ENCODE measurements at regions not wholly inside any gene's neighbourhood (a gene's known extent, or its start where the extent isn't known, plus 50 kb on each side); places are given as distances from the start of the nearest gene placed in this dataset.

GRCh38 chr4:137333031-137333430, 199.3 kb downstream of the PCDH18 start:
- no peak for DNase-seq (ENCODE audit: low read depth in 2 of 3, low spot score in 2 of 3)

- DNase-seq (ENCODE audit: low read depth in 2 of 3, low spot score in 2 of 3) = no peak
Observed at GRCh38 chr4:137312257-137312656, 220.0 kb downstream of the PCDH18 start.

- DNase-seq (ENCODE audit: low read depth in 2 of 3, low spot score in 2 of 3) = no peak
Observed at GRCh38 chr4:137310593-137311490, 221.5 kb downstream of the PCDH18 start.

- no peak for DNase-seq (ENCODE audit: low read depth in 2 of 3, low spot score in 2 of 3)
Observed at GRCh38 chr4:137310166-137310565, 222.1 kb downstream of the PCDH18 start.

GRCh38 chr4:137309424-137309823, 222.9 kb downstream of the PCDH18 start:
- DNase-seq (ENCODE audit: low read depth in 2 of 3, low spot score in 2 of 3) = no peak

GRCh38 chr4:137307806-137308205, 224.5 kb downstream of the PCDH18 start:
- no peak for DNase-seq (ENCODE audit: low read depth in 2 of 3, low spot score in 2 of 3)

GRCh38 chr4:137300776-137301175, 231.5 kb downstream of the PCDH18 start:
- no peak for DNase-seq (ENCODE audit: low read depth in 2 of 3, low spot score in 2 of 3)

GRCh38 chr4:137299281-137299680, 233.0 kb downstream of the PCDH18 start:
- DNase-seq (ENCODE audit: low read depth in 2 of 3, low spot score in 2 of 3) = no peak

GRCh38 chr4:137293281-137293680, 239.0 kb downstream of the PCDH18 start:
- no peak for DNase-seq (ENCODE audit: low read depth in 2 of 3, low spot score in 2 of 3)

GRCh38 chr4:137283737-137284136, 248.6 kb downstream of the PCDH18 start:
- DNase-seq (ENCODE audit: low read depth in 2 of 3, low spot score in 2 of 3) = no peak

GRCh38 chr4:137278431-137278830, 253.9 kb downstream of the PCDH18 start:
- DNase-seq (ENCODE audit: low read depth in 2 of 3, low spot score in 2 of 3) = no peak

GRCh38 chr4:137274404-137274803, 257.9 kb downstream of the PCDH18 start:
- DNase-seq (ENCODE audit: low read depth in 2 of 3, low spot score in 2 of 3) = no peak

- no peak for DNase-seq (ENCODE audit: low read depth in 2 of 3, low spot score in 2 of 3)
Observed at GRCh38 chr4:137267024-137267423, 265.3 kb downstream of the PCDH18 start.

- DNase-seq (ENCODE audit: low read depth in 2 of 3, low spot score in 2 of 3) = no peak
Observed at GRCh38 chr4:137266511-137266910, 265.8 kb downstream of the PCDH18 start.

GRCh38 chr4:137263206-137263605, 269.1 kb downstream of the PCDH18 start:
- DNase-seq (ENCODE audit: low read depth in 2 of 3, low spot score in 2 of 3) = no peak

- no peak for DNase-seq (ENCODE audit: low read depth in 2 of 3, low spot score in 2 of 3)
Observed at GRCh38 chr4:137253949-137254348, 278.3 kb downstream of the PCDH18 start.

- no peak for DNase-seq (ENCODE audit: low read depth in 2 of 3, low spot score in 2 of 3)
Observed at GRCh38 chr4:137249112-137249511, 283.2 kb downstream of the PCDH18 start.

GRCh38 chr4:137238456-137239162, 293.7 kb downstream of the PCDH18 start:
- no peak for DNase-seq (ENCODE audit: low read depth in 2 of 3, low spot score in 2 of 3)

GRCh38 chr4:137226900-137227299, 305.4 kb downstream of the PCDH18 start:
- no peak for DNase-seq (ENCODE audit: low read depth in 2 of 3, low spot score in 2 of 3)

GRCh38 chr4:137226221-137226620, 306.1 kb downstream of the PCDH18 start:
- no peak for DNase-seq (ENCODE audit: low read depth in 2 of 3, low spot score in 2 of 3)

GRCh38 chr4:137213372-137214173, 318.7 kb downstream of the PCDH18 start:
- DNase-seq (ENCODE audit: low read depth in 2 of 3, low spot score in 2 of 3) = no peak

GRCh38 chr4:137212601-137213000, 319.7 kb downstream of the PCDH18 start:
- no peak for DNase-seq (ENCODE audit: low read depth in 2 of 3, low spot score in 2 of 3)

Measured in activated CD8-positive, alpha-beta memory T cell treated with anti-CD3 and anti-CD28 coated beads for 48 hours (primary cell).